GM23338 (cell line): ENCODE measurements at regions not wholly inside any gene's neighbourhood (a gene's known extent, or its start where the extent isn't known, plus 50 kb on each side); places are given as distances from the start of the nearest gene placed in this dataset.

ENCODE experiments used
- ATAC-seq: fragments of 200-7000 bp; cut with Tn5 transposase; 3 replicates; pipeline ENCODE4 v1.9.1; 2020
- DNase-seq: peaks from one replicate; pipeline ENCODE4 v3.0.0-alpha.2; 2015; ENCODE audit warnings: low spot score
- H2AFZ ChIP-seq: fragments of 200-600 bp; sonication (generic); 2 replicates; pipeline ENCODE4 v1.8.0; 2016; ENCODE audit warnings: antibody characterized with exemption, mild to moderate bottlenecking, moderate library complexity
- H3F3A ChIP-seq: fragments of 200-600 bp; sonication (generic); replicated peaks from 2 replicates; pipeline ENCODE4 v1.8.0; 2017; ENCODE audit warnings: antibody characterized with exemption, mixed run types, low read depth
- H3K27ac ChIP-seq: fragments of 200-600 bp; sonication (generic); 2 replicates; pipeline ENCODE4 v1.6.1; 2016; ENCODE audit warnings: low read depth
- H3K27me3 ChIP-seq: fragments of 200-600 bp; sonication (generic); 2 replicates; pipeline ENCODE4 v1.8.0; 2016; ENCODE audit warnings: mild to moderate bottlenecking, mixed run types, moderate library complexity; ENCODE audit not compliant: insufficient read depth
- H3K36me3 ChIP-seq: fragments of 200-600 bp; sonication (generic); 2 replicates; pipeline ENCODE4 v1.8.0; 2016; ENCODE audit warnings: mild to moderate bottlenecking; ENCODE audit not compliant: insufficient read depth
- H3K4me1 ChIP-seq: fragments of 200-600 bp; sonication (generic); 2 replicates; pipeline ENCODE4 v1.8.0; 2016; ENCODE audit warnings: mild to moderate bottlenecking, moderate library complexity; ENCODE audit not compliant: insufficient read depth
- H3K4me2 ChIP-seq: fragments of 200-600 bp; sonication (generic); 2 replicates; pipeline ENCODE4 v1.7.1; 2017; ENCODE audit warnings: mixed run types
- H3K4me3 ChIP-seq: fragments of 200-600 bp; sonication (generic); 2 replicates; pipeline ENCODE4 v1.6.1; 2016; ENCODE audit warnings: mixed run types
- H3K79me2 ChIP-seq: fragments of 200-600 bp; sonication (generic); replicated peaks from 2 replicates; pipeline ENCODE4 v1.8.0; 2017; ENCODE audit warnings: mild to moderate bottlenecking; ENCODE audit not compliant: insufficient read depth
- H3K9me2 ChIP-seq: fragments of 200-600 bp; sonication (generic); 2 replicates; pipeline ENCODE4 v1.8.0; 2017; ENCODE audit not compliant: insufficient read depth
- H4K20me1 ChIP-seq: fragments of 200-600 bp; sonication (generic); replicated peaks from 2 replicates; pipeline ENCODE4 v1.8.0; 2017; ENCODE audit warnings: mild to moderate bottlenecking; ENCODE audit not compliant: insufficient read depth
- H3K27ac Mint-ChIP-seq: 2 replicates; pipeline ENCODE4 v1.8.0; 2020; ENCODE audit warnings: inconsistent platforms, mild to moderate bottlenecking, moderate library complexity, mixed read lengths
- H3K27me3 Mint-ChIP-seq: 3 replicates; pipeline ENCODE4 v1.8.0; 2022; ENCODE audit warnings: low read depth, mild to moderate bottlenecking, moderate library complexity, mixed read lengths, inconsistent platforms; ENCODE audit not compliant: insufficient read depth, poor library complexity
- H3K36me3 Mint-ChIP-seq: 3 replicates; pipeline ENCODE4 v1.8.0; 2021; ENCODE audit warnings: low read depth, mild to moderate bottlenecking, inconsistent platforms, moderate library complexity, mixed read lengths
- H3K4me1 Mint-ChIP-seq: 3 replicates; pipeline ENCODE4 v1.8.0; 2020; ENCODE audit warnings: mild to moderate bottlenecking, inconsistent platforms, mixed read lengths
- H3K4me3 Mint-ChIP-seq: 3 replicates; pipeline ENCODE4 v1.8.0; 2021; ENCODE audit warnings: moderate library complexity, mild to moderate bottlenecking, inconsistent platforms, mixed read lengths
- H3K9me3 Mint-ChIP-seq: 3 replicates; pipeline ENCODE4 v1.8.0; 2020; ENCODE audit warnings: moderate library complexity, mild to moderate bottlenecking, inconsistent platforms, mixed read lengths
- CREB1 ChIP-seq: fragments of 250-450 bp; sonication (Bioruptor Pico); IDR thresholded peaks from 2 replicates; pipeline ENCODE4 v1.5.0; 2020; ENCODE audit warnings: low read depth, mild to moderate bottlenecking, moderate library complexity
- EZH2 ChIP-seq: fragments of 200-600 bp; sonication (generic); IDR thresholded peaks from one replicate; pipeline ENCODE4 v1.8.0; 2017; ENCODE audit warnings: antibody characterized with exemption, mild to moderate bottlenecking, low read depth; ENCODE audit not compliant: unreplicated experiment
- EZH2phosphoT487 ChIP-seq: fragments of 200-600 bp; sonication (generic); IDR thresholded peaks from one replicate; pipeline ENCODE4 v1.8.1; 2018; ENCODE audit warnings: antibody characterized with exemption; ENCODE audit not compliant: unreplicated experiment
- JUNB ChIP-seq: IDR thresholded peaks from one replicate; pipeline ENCODE4 v1.6.1; 2016; ENCODE audit warnings: antibody characterized with exemption; ENCODE audit not compliant: unreplicated experiment
- NANOG ChIP-seq: IDR thresholded peaks from 2 replicates; pipeline ENCODE4 v1.6.1; 2016; ENCODE audit warnings: antibody characterized with exemption, borderline replicate concordance
- POLR2AphosphoS5 ChIP-seq: IDR thresholded peaks from 2 replicates; pipeline ENCODE4 v1.6.1; 2016; ENCODE audit warnings: antibody characterized with exemption, low read depth
- STAT1 ChIP-seq: IDR thresholded peaks from one replicate; pipeline ENCODE4 v1.6.1; 2016; ENCODE audit warnings: antibody characterized with exemption; ENCODE audit not compliant: unreplicated experiment
- ZNF114 ChIP-seq: fragments of 250-450 bp; sonication (Bioruptor Pico); IDR thresholded peaks from 2 replicates; pipeline ENCODE4 v1.5.0; 2020; ENCODE audit warnings: mild to moderate bottlenecking, moderate library complexity
- ZNF331 ChIP-seq: fragments of 250-450 bp; sonication (Bioruptor Pico); IDR thresholded peaks from 2 replicates; pipeline ENCODE4 v1.5.0; 2020; ENCODE audit warnings: low read depth, mild to moderate bottlenecking, moderate library complexity
- TF ChIP-seq, protein P1 (sequence below), 2 experiments: fragments of 200-600 bp in 1 of 2; sonication (generic) in 1 of 2; conservative IDR thresholded peaks; 2 replicates each; pipeline versions ENCODE4 v1.5.1 to v1.6.1; 2016 to 2017; ENCODE audit warnings: antibody characterized with exemption in 2 of 2, low read depth in 2 of 2, mild to moderate bottlenecking in 2 of 2, moderate library complexity in 1 of 2
- TF ChIP-seq, protein P2 (sequence below): IDR thresholded peaks from one replicate; pipeline ENCODE4 v1.6.1; 2018; ENCODE audit warnings: antibody characterized with exemption; ENCODE audit not compliant: unreplicated experiment
- TF ChIP-seq, protein P3 (sequence below): fragments of 250-450 bp; sonication (Bioruptor Pico); IDR thresholded peaks from 2 replicates; pipeline ENCODE4 v1.5.0; 2020; ENCODE audit warnings: mild to moderate bottlenecking, moderate library complexity
- TF ChIP-seq, protein P4 (sequence below): IDR thresholded peaks from 2 replicates; pipeline ENCODE4 v1.6.1; 2016; ENCODE audit warnings: antibody characterized with exemption

DNA sequence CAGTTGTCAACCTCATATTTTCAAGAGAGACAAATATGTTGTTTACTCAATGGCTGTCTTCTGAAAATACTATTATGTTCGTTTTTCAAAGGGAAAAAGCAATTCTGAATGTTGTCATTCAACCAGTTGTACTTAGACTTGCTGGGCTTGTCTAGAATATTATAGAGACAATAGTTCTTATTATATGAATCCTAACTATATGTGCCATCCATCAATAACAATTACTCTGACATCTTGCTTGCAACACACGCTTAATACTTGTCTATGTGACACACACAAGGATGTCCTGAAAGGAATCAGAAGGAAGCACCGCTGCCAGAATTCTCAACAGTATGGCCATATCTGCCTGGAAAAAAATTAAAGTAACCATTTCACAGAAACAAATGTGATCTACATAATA is 283.3 kb upstream of the NRSN1 start:
- ATAC-seq = no peak
- Histone ChIP-seq H2AFZ (no peak overlapping the region), H3K4me2 (no peak overlapping the region)

More for the DNA sequence above, 283.3 kb upstream of the NRSN1 start:
- Histone ChIP-seq H3K36me3 (no peaks in the 10 kb centered on the region), H3K9me2 (no peaks in the 10 kb centered on the region), H3K27me3 (no peaks in the 10 kb centered on the region), H3K4me1 (no peaks in the 10 kb centered on the region), H3K79me2 (no peaks in the 10 kb centered on the region), H3K4me3 (no peak overlapping the region), H3F3A (no peaks in the 10 kb centered on the region), H3K27ac (no peak overlapping the region), H4K20me1 (no peaks in the 10 kb centered on the region)
- no peak overlapping the region for H3K4me3 Mint-ChIP-seq
- TF ChIP-seq EZH2 (no peak), NANOG (no peak), STAT1 (no peak), ZNF331 (CRISPR knock-in tag) (no peak), POLR2AphosphoS5 (no peak), JUNB (no peak), EZH2phosphoT487 (no peak), CREB1 (CRISPR knock-in tag) (no peak), ZNF114 (no peak)
- TF ChIP-seq, protein P1, sequence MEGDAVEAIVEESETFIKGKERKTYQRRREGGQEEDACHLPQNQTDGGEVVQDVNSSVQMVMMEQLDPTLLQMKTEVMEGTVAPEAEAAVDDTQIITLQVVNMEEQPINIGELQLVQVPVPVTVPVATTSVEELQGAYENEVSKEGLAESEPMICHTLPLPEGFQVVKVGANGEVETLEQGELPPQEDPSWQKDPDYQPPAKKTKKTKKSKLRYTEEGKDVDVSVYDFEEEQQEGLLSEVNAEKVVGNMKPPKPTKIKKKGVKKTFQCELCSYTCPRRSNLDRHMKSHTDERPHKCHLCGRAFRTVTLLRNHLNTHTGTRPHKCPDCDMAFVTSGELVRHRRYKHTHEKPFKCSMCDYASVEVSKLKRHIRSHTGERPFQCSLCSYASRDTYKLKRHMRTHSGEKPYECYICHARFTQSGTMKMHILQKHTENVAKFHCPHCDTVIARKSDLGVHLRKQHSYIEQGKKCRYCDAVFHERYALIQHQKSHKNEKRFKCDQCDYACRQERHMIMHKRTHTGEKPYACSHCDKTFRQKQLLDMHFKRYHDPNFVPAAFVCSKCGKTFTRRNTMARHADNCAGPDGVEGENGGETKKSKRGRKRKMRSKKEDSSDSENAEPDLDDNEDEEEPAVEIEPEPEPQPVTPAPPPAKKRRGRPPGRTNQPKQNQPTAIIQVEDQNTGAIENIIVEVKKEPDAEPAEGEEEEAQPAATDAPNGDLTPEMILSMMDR (conservative IDR thresholded peaks at IDR 0.05; ENCODE audit: low read depth in 2 of 2) = no peak
- TF ChIP-seq, protein P2, sequence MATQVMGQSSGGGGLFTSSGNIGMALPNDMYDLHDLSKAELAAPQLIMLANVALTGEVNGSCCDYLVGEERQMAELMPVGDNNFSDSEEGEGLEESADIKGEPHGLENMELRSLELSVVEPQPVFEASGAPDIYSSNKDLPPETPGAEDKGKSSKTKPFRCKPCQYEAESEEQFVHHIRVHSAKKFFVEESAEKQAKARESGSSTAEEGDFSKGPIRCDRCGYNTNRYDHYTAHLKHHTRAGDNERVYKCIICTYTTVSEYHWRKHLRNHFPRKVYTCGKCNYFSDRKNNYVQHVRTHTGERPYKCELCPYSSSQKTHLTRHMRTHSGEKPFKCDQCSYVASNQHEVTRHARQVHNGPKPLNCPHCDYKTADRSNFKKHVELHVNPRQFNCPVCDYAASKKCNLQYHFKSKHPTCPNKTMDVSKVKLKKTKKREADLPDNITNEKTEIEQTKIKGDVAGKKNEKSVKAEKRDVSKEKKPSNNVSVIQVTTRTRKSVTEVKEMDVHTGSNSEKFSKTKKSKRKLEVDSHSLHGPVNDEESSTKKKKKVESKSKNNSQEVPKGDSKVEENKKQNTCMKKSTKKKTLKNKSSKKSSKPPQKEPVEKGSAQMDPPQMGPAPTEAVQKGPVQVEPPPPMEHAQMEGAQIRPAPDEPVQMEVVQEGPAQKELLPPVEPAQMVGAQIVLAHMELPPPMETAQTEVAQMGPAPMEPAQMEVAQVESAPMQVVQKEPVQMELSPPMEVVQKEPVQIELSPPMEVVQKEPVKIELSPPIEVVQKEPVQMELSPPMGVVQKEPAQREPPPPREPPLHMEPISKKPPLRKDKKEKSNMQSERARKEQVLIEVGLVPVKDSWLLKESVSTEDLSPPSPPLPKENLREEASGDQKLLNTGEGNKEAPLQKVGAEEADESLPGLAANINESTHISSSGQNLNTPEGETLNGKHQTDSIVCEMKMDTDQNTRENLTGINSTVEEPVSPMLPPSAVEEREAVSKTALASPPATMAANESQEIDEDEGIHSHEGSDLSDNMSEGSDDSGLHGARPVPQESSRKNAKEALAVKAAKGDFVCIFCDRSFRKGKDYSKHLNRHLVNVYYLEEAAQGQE = no peak
- TF ChIP-seq, protein P3, sequence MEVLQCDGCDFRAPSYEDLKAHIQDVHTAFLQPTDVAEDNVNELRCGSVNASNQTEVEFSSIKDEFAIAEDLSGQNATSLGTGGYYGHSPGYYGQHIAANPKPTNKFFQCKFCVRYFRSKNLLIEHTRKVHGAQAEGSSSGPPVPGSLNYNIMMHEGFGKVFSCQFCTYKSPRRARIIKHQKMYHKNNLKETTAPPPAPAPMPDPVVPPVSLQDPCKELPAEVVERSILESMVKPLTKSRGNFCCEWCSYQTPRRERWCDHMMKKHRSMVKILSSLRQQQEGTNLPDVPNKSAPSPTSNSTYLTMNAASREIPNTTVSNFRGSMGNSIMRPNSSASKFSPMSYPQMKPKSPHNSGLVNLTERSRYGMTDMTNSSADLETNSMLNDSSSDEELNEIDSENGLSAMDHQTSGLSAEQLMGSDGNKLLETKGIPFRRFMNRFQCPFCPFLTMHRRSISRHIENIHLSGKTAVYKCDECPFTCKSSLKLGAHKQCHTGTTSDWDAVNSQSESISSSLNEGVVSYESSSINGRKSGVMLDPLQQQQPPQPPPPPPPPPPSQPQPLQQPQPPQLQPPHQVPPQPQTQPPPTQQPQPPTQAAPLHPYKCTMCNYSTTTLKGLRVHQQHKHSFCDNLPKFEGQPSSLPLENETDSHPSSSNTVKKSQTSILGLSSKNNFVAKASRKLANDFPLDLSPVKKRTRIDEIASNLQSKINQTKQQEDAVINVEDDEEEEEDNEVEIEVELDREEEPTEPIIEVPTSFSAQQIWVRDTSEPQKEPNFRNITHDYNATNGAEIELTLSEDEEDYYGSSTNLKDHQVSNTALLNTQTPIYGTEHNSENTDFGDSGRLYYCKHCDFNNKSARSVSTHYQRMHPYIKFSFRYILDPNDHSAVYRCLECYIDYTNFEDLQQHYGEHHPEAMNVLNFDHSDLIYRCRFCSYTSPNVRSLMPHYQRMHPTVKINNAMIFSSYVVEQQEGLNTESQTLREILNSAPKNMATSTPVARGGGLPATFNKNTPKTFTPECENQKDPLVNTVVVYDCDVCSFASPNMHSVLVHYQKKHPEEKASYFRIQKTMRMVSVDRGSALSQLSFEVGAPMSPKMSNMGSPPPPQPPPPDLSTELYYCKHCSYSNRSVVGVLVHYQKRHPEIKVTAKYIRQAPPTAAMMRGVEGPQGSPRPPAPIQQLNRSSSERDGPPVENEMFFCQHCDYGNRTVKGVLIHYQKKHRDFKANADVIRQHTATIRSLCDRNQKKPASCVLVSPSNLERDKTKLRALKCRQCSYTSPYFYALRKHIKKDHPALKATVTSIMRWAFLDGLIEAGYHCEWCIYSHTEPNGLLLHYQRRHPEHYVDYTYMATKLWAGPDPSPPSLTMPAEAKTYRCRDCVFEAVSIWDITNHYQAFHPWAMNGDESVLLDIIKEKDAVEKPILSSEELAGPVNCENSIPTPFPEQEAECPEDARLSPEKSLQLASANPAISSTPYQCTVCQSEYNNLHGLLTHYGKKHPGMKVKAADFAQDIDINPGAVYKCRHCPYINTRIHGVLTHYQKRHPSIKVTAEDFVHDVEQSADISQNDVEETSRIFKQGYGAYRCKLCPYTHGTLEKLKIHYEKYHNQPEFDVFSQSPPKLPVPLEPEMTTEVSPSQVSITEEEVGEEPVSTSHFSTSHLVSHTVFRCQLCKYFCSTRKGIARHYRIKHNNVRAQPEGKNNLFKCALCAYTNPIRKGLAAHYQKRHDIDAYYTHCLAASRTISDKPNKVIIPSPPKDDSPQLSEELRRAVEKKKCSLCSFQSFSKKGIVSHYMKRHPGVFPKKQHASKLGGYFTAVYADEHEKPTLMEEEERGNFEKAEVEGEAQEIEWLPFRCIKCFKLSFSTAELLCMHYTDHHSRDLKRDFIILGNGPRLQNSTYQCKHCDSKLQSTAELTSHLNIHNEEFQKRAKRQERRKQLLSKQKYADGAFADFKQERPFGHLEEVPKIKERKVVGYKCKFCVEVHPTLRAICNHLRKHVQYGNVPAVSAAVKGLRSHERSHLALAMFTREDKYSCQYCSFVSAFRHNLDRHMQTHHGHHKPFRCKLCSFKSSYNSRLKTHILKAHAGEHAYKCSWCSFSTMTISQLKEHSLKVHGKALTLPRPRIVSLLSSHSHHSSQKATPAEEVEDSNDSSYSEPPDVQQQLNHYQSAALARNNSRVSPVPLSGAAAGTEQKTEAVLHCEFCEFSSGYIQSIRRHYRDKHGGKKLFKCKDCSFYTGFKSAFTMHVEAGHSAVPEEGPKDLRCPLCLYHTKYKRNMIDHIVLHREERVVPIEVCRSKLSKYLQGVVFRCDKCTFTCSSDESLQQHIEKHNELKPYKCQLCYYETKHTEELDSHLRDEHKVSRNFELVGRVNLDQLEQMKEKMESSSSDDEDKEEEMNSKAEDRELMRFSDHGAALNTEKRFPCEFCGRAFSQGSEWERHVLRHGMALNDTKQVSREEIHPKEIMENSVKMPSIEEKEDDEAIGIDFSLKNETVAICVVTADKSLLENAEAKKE (CRISPR knock-in tag) = no peak
- TF ChIP-seq, protein P4, sequence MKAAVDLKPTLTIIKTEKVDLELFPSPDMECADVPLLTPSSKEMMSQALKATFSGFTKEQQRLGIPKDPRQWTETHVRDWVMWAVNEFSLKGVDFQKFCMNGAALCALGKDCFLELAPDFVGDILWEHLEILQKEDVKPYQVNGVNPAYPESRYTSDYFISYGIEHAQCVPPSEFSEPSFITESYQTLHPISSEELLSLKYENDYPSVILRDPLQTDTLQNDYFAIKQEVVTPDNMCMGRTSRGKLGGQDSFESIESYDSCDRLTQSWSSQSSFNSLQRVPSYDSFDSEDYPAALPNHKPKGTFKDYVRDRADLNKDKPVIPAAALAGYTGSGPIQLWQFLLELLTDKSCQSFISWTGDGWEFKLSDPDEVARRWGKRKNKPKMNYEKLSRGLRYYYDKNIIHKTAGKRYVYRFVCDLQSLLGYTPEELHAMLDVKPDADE = no peak
- H3K4me1 Mint-ChIP-seq = 0 out of 3 replicates have a peak, but pooled peaks cover 2% of the 10 kb centered on the region
- no peaks in the 10 kb centered on the region for H3K27me3 Mint-ChIP-seq
- H3K9me3 Mint-ChIP-seq = no peaks in the 10 kb centered on the region
- DNase-seq = no peak
- H3K36me3 Mint-ChIP-seq = no peaks in the 10 kb centered on the region
- H3K27ac Mint-ChIP-seq = no peak overlapping the region
